OCI-LY7 (cell line): ENCODE measurements at regions not wholly inside any gene's neighbourhood (a gene's known extent, or its start where the extent isn't known, plus 50 kb on each side); places are given as distances from the start of the nearest gene placed in this dataset.
A peak's percentile ranks its signal among the peaks of the same experiment; 100 is the strongest.

Source experiments
- BruUV-seq: library from RNA; stranded (reverse); fragments of 400-500 nt; replicated peaks from 2 replicates; lab custom pipeline; 2021; lab: Mats Ljungman, UMichigan
- CTCF ChIA-PET: fragments of 300-600 bp; sonication (Branson Sonifier 250); formaldehyde crosslinking; loops from one replicate; lab custom pipeline; 2022; ENCODE audit warnings: antibody characterized with exemption; ENCODE audit not compliant: unreplicated experiment; lab: Charles Lee
- POLR2A ChIA-PET: fragments of 300-600 bp; sonication (Branson Sonifier 250); formaldehyde crosslinking; loops from one replicate; lab custom pipeline; 2022; ENCODE audit warnings: antibody characterized with exemption; lab: Charles Lee
- DNase-seq: peaks from one replicate; pipeline ENCODE4 v3.0.0-alpha.2; 2015; ENCODE audit warnings: low spot score
- H2AFZ ChIP-seq: fragments of 200-600 bp; sonication (generic), shearing (Covaris generic); 2 replicates; pipeline ENCODE4 v1.6.1; 2014; ENCODE audit warnings: mild to moderate bottlenecking, antibody characterized with exemption, low read length, moderate library complexity
- H3K27ac ChIP-seq: fragments of 200-600 bp; sonication (generic); 2 replicates; pipeline ENCODE4 v1.5.1; 2014; ENCODE audit warnings: mixed run types, low read depth, mild to moderate bottlenecking, moderate library complexity, low read length, inconsistent platforms; ENCODE audit not compliant: poor library complexity, severe bottlenecking
- H3K36me3 ChIP-seq: fragments of 200-600 bp; sonication (generic); 2 replicates; pipeline ENCODE4 v1.6.1; 2014; ENCODE audit warnings: mild to moderate bottlenecking, antibody characterized with exemption, low read length, moderate library complexity, mixed read lengths; ENCODE audit not compliant: insufficient read depth
- H3K4me1 ChIP-seq: fragments of 200-600 bp; sonication (generic); 2 replicates; pipeline ENCODE4 v1.5.1; 2014; ENCODE audit warnings: mild to moderate bottlenecking, low read length; ENCODE audit not compliant: insufficient read depth, poor library complexity, severe bottlenecking
- H3K4me2 ChIP-seq: fragments of 200-600 bp; sonication (generic); 2 replicates; pipeline ENCODE4 v1.6.1; 2014; ENCODE audit warnings: mild to moderate bottlenecking, low read length
- H3K4me3 ChIP-seq: fragments of 200-600 bp; sonication (generic); 2 replicates; pipeline ENCODE4 v1.5.1; 2014; ENCODE audit warnings: mild to moderate bottlenecking, low read depth, low read length; ENCODE audit not compliant: poor library complexity, severe bottlenecking
- H3K79me2 ChIP-seq: fragments of 200-600 bp; sonication (generic); 2 replicates; pipeline ENCODE4 v1.6.1; 2016; ENCODE audit warnings: low read depth, mild to moderate bottlenecking, low read length, moderate library complexity, mixed read lengths; ENCODE audit not compliant: insufficient read depth
- H3K9me2 ChIP-seq: fragments of 200-600 bp; sonication (generic); 2 replicates; pipeline ENCODE4 v1.6.1; 2016; ENCODE audit warnings: mild to moderate bottlenecking, low read length, mixed read lengths; ENCODE audit not compliant: insufficient read depth
- H3K9me3 ChIP-seq: fragments of 200-600 bp; sonication (generic); 2 replicates; pipeline ENCODE4 v1.6.1; 2014; ENCODE audit warnings: mild to moderate bottlenecking, mixed run types, low read length, mixed read lengths
- H4K20me1 ChIP-seq: fragments of 200-600 bp; sonication (generic); 2 replicates; pipeline ENCODE4 v1.6.1; 2014; ENCODE audit warnings: mild to moderate bottlenecking, antibody characterized with exemption, low read length, moderate library complexity, mixed read lengths; ENCODE audit not compliant: insufficient read depth
- EZH2phosphoT487 ChIP-seq: fragments of 200-600 bp; sonication (generic); IDR thresholded peaks from 2 replicates; pipeline ENCODE4 v1.6.1; 2018; ENCODE audit warnings: low read depth, borderline replicate concordance, mild to moderate bottlenecking, mixed run types, antibody characterized with exemption, low read length, moderate library complexity, mixed read lengths
- intact Hi-C: fragments of 100-400 bp; cut with micrococcal nuclease; formaldehyde crosslinking; loops from one replicate; pipeline ENCODE4 v1.10.0; 2022; ENCODE audit not compliant: unreplicated experiment
- TF ChIP-seq, protein P1 (sequence below): fragments of 200-600 bp; sonication (generic); conservative IDR thresholded peaks from 2 replicates; pipeline ENCODE4 v1.5.1; 2014; ENCODE audit warnings: mild to moderate bottlenecking, antibody characterized with exemption, low read length, moderate library complexity, mixed read lengths

DNA sequence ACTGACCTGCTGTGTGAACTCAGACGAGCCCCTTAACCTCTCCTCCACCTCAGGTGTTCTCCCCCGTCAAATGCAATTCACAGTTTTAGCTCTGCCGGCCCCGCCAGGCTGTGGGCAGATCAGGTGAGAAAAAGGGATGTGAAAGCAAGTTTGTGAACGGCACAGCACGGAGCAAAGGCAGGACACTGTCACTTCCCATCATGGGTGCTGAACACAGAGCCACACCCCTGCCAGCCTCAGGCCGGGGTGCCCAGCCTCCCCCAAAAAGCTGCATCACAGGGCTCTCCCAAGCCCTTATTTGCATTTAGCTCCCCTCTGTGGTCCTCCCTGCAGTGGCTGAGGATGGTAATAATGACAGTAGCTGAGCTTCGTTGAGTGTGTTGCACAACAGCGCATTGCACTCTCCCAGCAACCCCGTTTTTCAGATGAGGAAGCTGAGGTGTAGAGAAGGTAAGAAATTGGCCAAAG, 88.8 kb upstream of the TNRC6C start:
- peak; percentile 97 for DNase-seq
- Histone ChIP-seq H3K4me1 (peaks cover 83% of the 10 kb centered on the region), H3K9me2 (no peaks in the 10 kb centered on the region), H4K20me1 (no peaks in the 10 kb centered on the region), H3K4me2 (peak overlapping the region; percentile 78), H3K4me3 (peak overlapping the region; percentile 61), H3K27ac (peak overlapping the region; percentile 86), H3K36me3 (no peaks in the 10 kb centered on the region), H3K79me2 (no peaks in the 10 kb centered on the region), H2AFZ (peak overlapping the region; percentile 72; the same call in 1 of the 2 replicates), H3K9me3 (no peaks in the 10 kb centered on the region)
- TF ChIP-seq, protein P1, sequence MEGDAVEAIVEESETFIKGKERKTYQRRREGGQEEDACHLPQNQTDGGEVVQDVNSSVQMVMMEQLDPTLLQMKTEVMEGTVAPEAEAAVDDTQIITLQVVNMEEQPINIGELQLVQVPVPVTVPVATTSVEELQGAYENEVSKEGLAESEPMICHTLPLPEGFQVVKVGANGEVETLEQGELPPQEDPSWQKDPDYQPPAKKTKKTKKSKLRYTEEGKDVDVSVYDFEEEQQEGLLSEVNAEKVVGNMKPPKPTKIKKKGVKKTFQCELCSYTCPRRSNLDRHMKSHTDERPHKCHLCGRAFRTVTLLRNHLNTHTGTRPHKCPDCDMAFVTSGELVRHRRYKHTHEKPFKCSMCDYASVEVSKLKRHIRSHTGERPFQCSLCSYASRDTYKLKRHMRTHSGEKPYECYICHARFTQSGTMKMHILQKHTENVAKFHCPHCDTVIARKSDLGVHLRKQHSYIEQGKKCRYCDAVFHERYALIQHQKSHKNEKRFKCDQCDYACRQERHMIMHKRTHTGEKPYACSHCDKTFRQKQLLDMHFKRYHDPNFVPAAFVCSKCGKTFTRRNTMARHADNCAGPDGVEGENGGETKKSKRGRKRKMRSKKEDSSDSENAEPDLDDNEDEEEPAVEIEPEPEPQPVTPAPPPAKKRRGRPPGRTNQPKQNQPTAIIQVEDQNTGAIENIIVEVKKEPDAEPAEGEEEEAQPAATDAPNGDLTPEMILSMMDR, result no peak
- no peak for TF ChIP-seq EZH2phosphoT487
- intact Hi-C loops, result loop anchor here (1.0 to 10.0 kb wide), 5 partner anchors 12 to 785 kb away; partner anchors contain the start of gene TNRC6C
- POLR2A ChIA-PET, result interaction anchor here (0.6 to 4.4 kb wide), 14 partner anchors 8 to 229 kb away, joined by 3 to 38 read pairs (median 3); partner anchors contain the start of gene TNRC6C
- CTCF ChIA-PET, result interaction anchor here (0.5 to 1.3 kb wide), 2 partner anchors 12 to 23 kb away, joined by 3 to 4 read pairs; no protein-coding TSS in a partner anchor
- BruUV-seq, result no TSS peak

DNA sequence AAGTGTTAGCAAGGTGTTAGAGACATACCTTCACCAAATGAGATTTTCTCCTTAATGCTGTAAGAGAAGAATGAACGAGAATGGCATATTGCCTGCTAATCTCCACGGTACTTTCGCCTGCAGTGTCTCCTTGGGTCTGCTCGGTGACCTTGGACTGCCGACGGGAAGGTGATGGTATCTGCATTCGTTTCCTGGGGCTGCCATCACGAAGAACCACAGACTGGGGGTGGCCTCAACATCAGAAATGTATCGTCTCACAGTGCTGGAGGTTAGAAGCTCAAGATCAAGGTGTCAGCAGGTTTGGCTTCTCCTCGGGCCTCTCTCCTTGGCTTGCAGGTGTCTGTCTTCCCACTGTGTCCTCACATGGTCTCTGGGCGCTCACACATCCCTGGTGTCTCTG, 86.3 kb upstream of the TNRC6C start:
- no peaks in the 10 kb centered on the region for H3K9me2 ChIP-seq
- no peak overlapping the region for H2AFZ ChIP-seq
- H3K4me3 ChIP-seq, result no peak overlapping the region
- CTCF ChIA-PET, result no interaction called here
- peaks cover 69% of the 10 kb centered on the region for H3K4me1 ChIP-seq
- no peak for DNase-seq
- H3K79me2 ChIP-seq, result no peaks in the 10 kb centered on the region
- H3K4me2 ChIP-seq, result no peak overlapping the region
- H3K27ac ChIP-seq, result no peak overlapping the region
- intact Hi-C loops, result no loop called here
- BruUV-seq, result no TSS peak
- no peaks in the 10 kb centered on the region for H4K20me1 ChIP-seq
- H3K9me3 ChIP-seq, result peaks cover 14% of the 10 kb centered on the region; the same call in 1 of the 2 replicates
- H3K36me3 ChIP-seq, result no peaks in the 10 kb centered on the region; the same call in 1 of the 2 replicates
- POLR2A ChIA-PET, result no interaction called here
- TF ChIP-seq, protein P1, result no peak
- TF ChIP-seq EZH2phosphoT487, result no peak
